GM04503 (cell line): ENCODE measurements at regions not wholly inside any gene's neighbourhood (a gene's known extent, or its start where the extent isn't known, plus 50 kb on each side); places are given as distances from the start of the nearest gene placed in this dataset.
"Not testable (repeated sequence)": the region's sequence is repeated elsewhere in the genome, so short reads cannot be mapped to it uniquely, and the experiment has no call there.

Source experiments
- DNase-seq: peaks from one replicate; pipeline ENCODE4 v3.0.0-alpha.2; 2012; ENCODE audit warnings: low read depth

- DNase-seq: no peak
Observed at GRCh38 chr16:85443531-85443930, 169.6 kb upstream of the GSE1 start.

GRCh38 chr16:85445064-85445778 lies 167.9 kb upstream of the GSE1 start:
- no peak for DNase-seq

- no peak for DNase-seq
Observed at GRCh38 chr16:85445779-85446222, 167.3 kb upstream of the GSE1 start.

GRCh38 chr16:85446951-85447692 lies 166.0 kb upstream of the GSE1 start:
- DNase-seq: no peak

- no peak for DNase-seq
Observed at GRCh38 chr16:85447693-85448313, 165.3 kb upstream of the GSE1 start.

- DNase-seq: no peak
Observed at GRCh38 chr16:85448557-85449190, 164.4 kb upstream of the GSE1 start.

- DNase-seq: no peak
Observed at GRCh38 chr16:85449191-85449884, 163.8 kb upstream of the GSE1 start.

GRCh38 chr16:85449885-85450245 lies 163.3 kb upstream of the GSE1 start:
- DNase-seq: no peak

- not testable (repeated sequence) for DNase-seq
Observed at GRCh38 chr16:85451142-85451541, 162.0 kb upstream of the GSE1 start.

GRCh38 chr16:85451641-85452363 lies 161.3 kb upstream of the GSE1 start:
- no peak for DNase-seq

- DNase-seq: no peak
Observed at GRCh38 chr16:85452364-85453193, 160.5 kb upstream of the GSE1 start.

GRCh38 chr16:85453194-85453678 lies 159.9 kb upstream of the GSE1 start:
- no peak for DNase-seq

- no peak for DNase-seq
Observed at GRCh38 chr16:85453703-85454102, 159.4 kb upstream of the GSE1 start.

GRCh38 chr16:85454171-85454872 lies 158.8 kb upstream of the GSE1 start:
- DNase-seq: no peak

GRCh38 chr16:85455534-85455933 lies 157.6 kb upstream of the GSE1 start:
- DNase-seq: no peak

GRCh38 chr16:85457366-85457765 lies 155.8 kb upstream of the GSE1 start:
- DNase-seq: no peak

GRCh38 chr16:85458968-85459367 lies 154.2 kb upstream of the GSE1 start:
- no peak for DNase-seq

- no peak for DNase-seq
Observed at GRCh38 chr16:85459529-85460251, 153.4 kb upstream of the GSE1 start.
